ENCODE measurements at regions not wholly inside any gene's neighbourhood (a gene's known extent, or its start where the extent isn't known, plus 50 kb on each side); places are given as distances from the start of the nearest gene placed in this dataset.

- no peak for TF ChIP-seq E2F4 (CRISPR knock-in tag; IDR thresholded peaks at IDR 0.05; ENCODE audit: borderline replicate concordance, low read depth)
- TF ChIP-seq, protein P1, sequence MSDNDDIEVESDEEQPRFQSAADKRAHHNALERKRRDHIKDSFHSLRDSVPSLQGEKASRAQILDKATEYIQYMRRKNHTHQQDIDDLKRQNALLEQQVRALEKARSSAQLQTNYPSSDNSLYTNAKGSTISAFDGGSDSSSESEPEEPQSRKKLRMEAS (CRISPR knock-in tag; IDR thresholded peaks at IDR 0.05): no peak
- no peak for TF ChIP-seq ZNF317 (CRISPR knock-in tag; IDR thresholded peaks at IDR 0.05; ENCODE audit: borderline replicate concordance, low read depth)
- no peak for TF ChIP-seq MLX (CRISPR knock-in tag; IDR thresholded peaks at IDR 0.05)
- TF ChIP-seq, protein P2, sequence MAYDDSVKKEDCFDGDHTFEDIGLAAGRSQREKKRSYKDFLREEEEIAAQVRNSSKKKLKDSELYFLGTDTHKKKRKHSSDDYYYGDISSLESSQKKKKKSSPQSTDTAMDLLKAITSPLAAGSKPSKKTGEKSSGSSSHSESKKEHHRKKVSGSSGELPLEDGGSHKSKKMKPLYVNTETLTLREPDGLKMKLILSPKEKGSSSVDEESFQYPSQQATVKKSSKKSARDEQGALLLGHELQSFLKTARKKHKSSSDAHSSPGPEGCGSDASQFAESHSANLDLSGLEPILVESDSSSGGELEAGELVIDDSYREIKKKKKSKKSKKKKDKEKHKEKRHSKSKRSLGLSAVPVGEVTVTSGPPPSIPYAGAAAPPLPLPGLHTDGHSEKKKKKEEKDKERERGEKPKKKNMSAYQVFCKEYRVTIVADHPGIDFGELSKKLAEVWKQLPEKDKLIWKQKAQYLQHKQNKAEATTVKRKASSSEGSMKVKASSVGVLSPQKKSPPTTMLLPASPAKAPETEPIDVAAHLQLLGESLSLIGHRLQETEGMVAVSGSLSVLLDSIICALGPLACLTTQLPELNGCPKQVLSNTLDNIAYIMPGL (CRISPR knock-in tag; IDR thresholded peaks at IDR 0.05): no peak
- no peak for TF ChIP-seq IRF2 (CRISPR knock-in tag; IDR thresholded peaks at IDR 0.05; ENCODE audit: borderline replicate concordance, low read depth)
- no peak for TF ChIP-seq ZNF219 (CRISPR knock-in tag; IDR thresholded peaks at IDR 0.05; ENCODE audit: borderline replicate concordance)
Observed at GRCh38 chr2:22199994-22200393, 1076.2 kb downstream of the TDRD15 start (continued).

- ChIA-PET POLR2A (no interaction called here), CTCF (no interaction called here)
- Mint-ChIP-seq H3K27me3 (ENCODE audit: low read depth) (no peaks in the 10 kb centered on the region), H3K4me1 (no peaks in the 10 kb centered on the region), H3K4me3 (no peak overlapping the region), H3K36me3 (no peaks in the 10 kb centered on the region), H3K9me3 (peaks cover 11% of the 10 kb centered on the region), H3K27ac (no peak overlapping the region)
- no peak for DNase-seq (ENCODE audit: low spot score)
- no peak for ATAC-seq
- TF ChIP-seq, protein P3, sequence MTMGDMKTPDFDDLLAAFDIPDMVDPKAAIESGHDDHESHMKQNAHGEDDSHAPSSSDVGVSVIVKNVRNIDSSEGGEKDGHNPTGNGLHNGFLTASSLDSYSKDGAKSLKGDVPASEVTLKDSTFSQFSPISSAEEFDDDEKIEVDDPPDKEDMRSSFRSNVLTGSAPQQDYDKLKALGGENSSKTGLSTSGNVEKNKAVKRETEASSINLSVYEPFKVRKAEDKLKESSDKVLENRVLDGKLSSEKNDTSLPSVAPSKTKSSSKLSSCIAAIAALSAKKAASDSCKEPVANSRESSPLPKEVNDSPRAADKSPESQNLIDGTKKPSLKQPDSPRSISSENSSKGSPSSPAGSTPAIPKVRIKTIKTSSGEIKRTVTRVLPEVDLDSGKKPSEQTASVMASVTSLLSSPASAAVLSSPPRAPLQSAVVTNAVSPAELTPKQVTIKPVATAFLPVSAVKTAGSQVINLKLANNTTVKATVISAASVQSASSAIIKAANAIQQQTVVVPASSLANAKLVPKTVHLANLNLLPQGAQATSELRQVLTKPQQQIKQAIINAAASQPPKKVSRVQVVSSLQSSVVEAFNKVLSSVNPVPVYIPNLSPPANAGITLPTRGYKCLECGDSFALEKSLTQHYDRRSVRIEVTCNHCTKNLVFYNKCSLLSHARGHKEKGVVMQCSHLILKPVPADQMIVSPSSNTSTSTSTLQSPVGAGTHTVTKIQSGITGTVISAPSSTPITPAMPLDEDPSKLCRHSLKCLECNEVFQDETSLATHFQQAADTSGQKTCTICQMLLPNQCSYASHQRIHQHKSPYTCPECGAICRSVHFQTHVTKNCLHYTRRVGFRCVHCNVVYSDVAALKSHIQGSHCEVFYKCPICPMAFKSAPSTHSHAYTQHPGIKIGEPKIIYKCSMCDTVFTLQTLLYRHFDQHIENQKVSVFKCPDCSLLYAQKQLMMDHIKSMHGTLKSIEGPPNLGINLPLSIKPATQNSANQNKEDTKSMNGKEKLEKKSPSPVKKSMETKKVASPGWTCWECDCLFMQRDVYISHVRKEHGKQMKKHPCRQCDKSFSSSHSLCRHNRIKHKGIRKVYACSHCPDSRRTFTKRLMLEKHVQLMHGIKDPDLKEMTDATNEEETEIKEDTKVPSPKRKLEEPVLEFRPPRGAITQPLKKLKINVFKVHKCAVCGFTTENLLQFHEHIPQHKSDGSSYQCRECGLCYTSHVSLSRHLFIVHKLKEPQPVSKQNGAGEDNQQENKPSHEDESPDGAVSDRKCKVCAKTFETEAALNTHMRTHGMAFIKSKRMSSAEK (CRISPR knock-in tag; IDR thresholded peaks at IDR 0.05; ENCODE audit: borderline replicate concordance): no peak
- TF ChIP-seq ZNF121 (CRISPR knock-in tag; IDR thresholded peaks at IDR 0.05) (no peak), SOX15 (CRISPR knock-in tag; IDR thresholded peaks at IDR 0.05) (no peak), ZNF219 (CRISPR knock-in tag; IDR thresholded peaks at IDR 0.05; ENCODE audit: borderline replicate concordance) (no peak), FOXP1 (CRISPR knock-in tag; IDR thresholded peaks at IDR 0.05; ENCODE audit: borderline replicate concordance) (no peak), CTCF (IDR thresholded peaks at IDR 0.05) (no peak), ZNF423 (CRISPR knock-in tag; IDR thresholded peaks at IDR 0.05) (no peak), MXD4 (CRISPR knock-in tag; IDR thresholded peaks at IDR 0.05; ENCODE audit: borderline replicate concordance) (no peak), ZNF263 (CRISPR knock-in tag; IDR thresholded peaks at IDR 0.05; ENCODE audit: low read depth) (no peak), SMAD4 (CRISPR knock-in tag; IDR thresholded peaks at IDR 0.05) (no peak), ZNF138 (CRISPR knock-in tag; conservative IDR thresholded peaks at IDR 0.05) (no peak), ZNF232 (CRISPR knock-in tag; IDR thresholded peaks at IDR 0.05) (no peak), ZNF425 (CRISPR knock-in tag; conservative IDR thresholded peaks at IDR 0.05) (no peak), FOXK1 (CRISPR knock-in tag; IDR thresholded peaks at IDR 0.05) (no peak), OVOL2 (CRISPR knock-in tag; IDR thresholded peaks at IDR 0.05; ENCODE audit: borderline replicate concordance) (no peak)
- TF ChIP-seq, protein P4, sequence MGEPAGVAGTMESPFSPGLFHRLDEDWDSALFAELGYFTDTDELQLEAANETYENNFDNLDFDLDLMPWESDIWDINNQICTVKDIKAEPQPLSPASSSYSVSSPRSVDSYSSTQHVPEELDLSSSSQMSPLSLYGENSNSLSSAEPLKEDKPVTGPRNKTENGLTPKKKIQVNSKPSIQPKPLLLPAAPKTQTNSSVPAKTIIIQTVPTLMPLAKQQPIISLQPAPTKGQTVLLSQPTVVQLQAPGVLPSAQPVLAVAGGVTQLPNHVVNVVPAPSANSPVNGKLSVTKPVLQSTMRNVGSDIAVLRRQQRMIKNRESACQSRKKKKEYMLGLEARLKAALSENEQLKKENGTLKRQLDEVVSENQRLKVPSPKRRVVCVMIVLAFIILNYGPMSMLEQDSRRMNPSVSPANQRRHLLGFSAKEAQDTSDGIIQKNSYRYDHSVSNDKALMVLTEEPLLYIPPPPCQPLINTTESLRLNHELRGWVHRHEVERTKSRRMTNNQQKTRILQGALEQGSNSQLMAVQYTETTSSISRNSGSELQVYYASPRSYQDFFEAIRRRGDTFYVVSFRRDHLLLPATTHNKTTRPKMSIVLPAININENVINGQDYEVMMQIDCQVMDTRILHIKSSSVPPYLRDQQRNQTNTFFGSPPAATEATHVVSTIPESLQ (CRISPR knock-in tag; IDR thresholded peaks at IDR 0.05): no peak
Observed at GRCh38 chr2:22209545-22209944, 1085.8 kb downstream of the TDRD15 start.

All from WTC11 (cell line).